SK-MEL-5 (cell line): ENCODE measurements at regions not wholly inside any gene's neighbourhood (a gene's known extent, or its start where the extent isn't known, plus 50 kb on each side); places are given as distances from the start of the nearest gene placed in this dataset.
A peak's percentile ranks its signal among the peaks of the same experiment; 100 is the strongest.
"Not testable (repeated sequence)": the region's sequence is repeated elsewhere in the genome, so short reads cannot be mapped to it uniquely, and the experiment has no call there.

Experiments
- DNase-seq: peaks from one replicate; pipeline ENCODE4 v3.0.0-alpha.2; 2016; ENCODE audit warnings: low read depth, low spot score
- in situ Hi-C: cut with HindIII; loops from 2 replicates; pipeline ENCODE4 v1.10.0; 2016; ENCODE audit warnings: low sequenced_read_pairs, high pct_unique_total_duplicates, low pct_unique_long_range_greater_than_20kb

GRCh38 chr18:77405096-77405495 is 155.4 kb downstream of the GALR1 start:
- DNase-seq: no peak
- in situ Hi-C loops: no loop called here

- in situ Hi-C loops: no loop called here
- peak; percentile 9 for DNase-seq
Measured at GRCh38 chr18:77407733-77408132, 158.1 kb downstream of the GALR1 start.

GRCh38 chr18:77421546-77421945 is 171.9 kb downstream of the GALR1 start:
- in situ Hi-C loops, DNase-seq: not testable (repeated sequence)

- in situ Hi-C loops: no loop called here
- no peak for DNase-seq
Measured at GRCh38 chr18:77422974-77423867, 173.6 kb downstream of the GALR1 start.

- no peak for DNase-seq
- in situ Hi-C loops: no loop called here
Measured at GRCh38 chr18:77433076-77433475, 183.4 kb downstream of the GALR1 start.

- in situ Hi-C loops: no loop called here
Measured at GRCh38 chr18:77439888-77440287, 190.2 kb downstream of the GALR1 start.

GRCh38 chr18:77442393-77442792 is 192.7 kb downstream of the GALR1 start:
- no peak for DNase-seq
- in situ Hi-C loops: no loop called here

More at GRCh38 chr18:77439888-77440287, 190.2 kb downstream of the GALR1 start:
- DNase-seq: no peak

- DNase-seq: no peak
- in situ Hi-C loops: no loop called here
Measured at GRCh38 chr18:77444385-77444784, 194.7 kb downstream of the GALR1 start.

GRCh38 chr18:77448046-77448445 is 198.4 kb downstream of the GALR1 start:
- in situ Hi-C loops: no loop called here
- DNase-seq: no peak

GRCh38 chr18:77455004-77455403 is 205.4 kb downstream of the GALR1 start:
- in situ Hi-C loops: no loop called here
- DNase-seq: no peak

- in situ Hi-C loops: no loop called here
- no peak for DNase-seq
Measured at GRCh38 chr18:77457681-77458080, 208.0 kb downstream of the GALR1 start.

GRCh38 chr18:77461062-77461688 is 211.5 kb downstream of the GALR1 start:
- in situ Hi-C loops: no loop called here

GRCh38 chr18:77464917-77465316 is 215.3 kb downstream of the GALR1 start:
- no peak for DNase-seq

More at GRCh38 chr18:77461062-77461688, 211.5 kb downstream of the GALR1 start:
- no peak for DNase-seq

GRCh38 chr18:77466890-77467289 is 217.2 kb downstream of the GALR1 start:
- no peak for DNase-seq
- in situ Hi-C loops: no loop called here

More at GRCh38 chr18:77464917-77465316, 215.3 kb downstream of the GALR1 start:
- in situ Hi-C loops: no loop called here

GRCh38 chr18:77469131-77469530 is 219.5 kb downstream of the GALR1 start:
- no peak for DNase-seq
- in situ Hi-C loops: no loop called here

GRCh38 chr18:77470569-77471413 is 221.1 kb downstream of the GALR1 start:
- DNase-seq: no peak
- in situ Hi-C loops: no loop called here

- in situ Hi-C loops: no loop called here
- DNase-seq: no peak
Measured at GRCh38 chr18:77472509-77472908, 222.9 kb downstream of the GALR1 start.
